Stimulated activated effector memory CD8-positive, alpha-beta T cell treated with anti-CD3 and anti-CD28 coated beads, Interleukin-12 subunit alpha, Interleukin-12 subunit beta, amount 100 ng/mL, for 72 hours (primary cell): ENCODE measurements at regions not wholly inside any gene's neighbourhood (a gene's known extent, or its start where the extent isn't known, plus 50 kb on each side); places are given as distances from the start of the nearest gene placed in this dataset.
A peak's percentile ranks its signal among the peaks of the same experiment; 100 is the strongest.

Experiments used
- ATAC-seq: fragments of 150-1000 bp; cut with Tn5 transposase; 2 replicates; pipeline ENCODE4 v1.10.0; 2021
- DNase-seq, 2 donors: peaks; one replicate each; pipeline ENCODE4 v3.0.0; 2021 to 2022; ENCODE audit warnings: low spot score in 2 of 2
- H3K27ac Mint-ChIP-seq: one replicate; pipeline ENCODE4 v1.8.0; 2022; ENCODE audit warnings: mild to moderate bottlenecking, mixed read lengths
- H3K36me3 Mint-ChIP-seq: one replicate; pipeline ENCODE4 v1.8.0; 2022; ENCODE audit warnings: mild to moderate bottlenecking, mixed read lengths
- H3K4me1 Mint-ChIP-seq: one replicate; pipeline ENCODE4 v1.8.0; 2022; ENCODE audit warnings: mixed read lengths
- H3K4me3 Mint-ChIP-seq: one replicate; pipeline ENCODE4 v1.8.0; 2022; ENCODE audit warnings: mild to moderate bottlenecking, mixed read lengths
- H3K9me3 Mint-ChIP-seq: one replicate; pipeline ENCODE4 v1.8.0; 2022; ENCODE audit warnings: mixed read lengths

GRCh38 chr5:74945561-74946165 lies 79.5 kb upstream of the FAM169A start:
- peak; percentile 97 for ATAC-seq
- H3K4me3 Mint-ChIP-seq = no peak overlapping the region

GRCh38 chr5:74943905-74944304 lies 77.7 kb upstream of the FAM169A start:
- H3K27ac Mint-ChIP-seq = no peak overlapping the region
- H3K4me1 Mint-ChIP-seq = peaks cover 12% of the 10 kb centered on the region
- no peaks in the 10 kb centered on the region for H3K9me3 Mint-ChIP-seq
- no peaks in the 10 kb centered on the region for H3K36me3 Mint-ChIP-seq
- ATAC-seq (no peak), DNase-seq (no peak)
- H3K4me3 Mint-ChIP-seq = no peak overlapping the region

More at GRCh38 chr5:74945561-74946165, 79.5 kb upstream of the FAM169A start:
- Mint-ChIP-seq H3K9me3 (no peaks in the 10 kb centered on the region), H3K27ac (no peak overlapping the region), H3K36me3 (no peaks in the 10 kb centered on the region), H3K4me1 (peaks cover 12% of the 10 kb centered on the region)
- DNase-seq = peak; percentile 14 to 65

- Mint-ChIP-seq H3K4me1 (peaks cover 17% of the 10 kb centered on the region), H3K9me3 (no peaks in the 10 kb centered on the region), H3K27ac (no peak overlapping the region), H3K36me3 (no peaks in the 10 kb centered on the region), H3K4me3 (no peak overlapping the region)
- DNase-seq (no peak), ATAC-seq (no peak)
These were observed 76.6 kb upstream of the FAM169A start for GRCh38 chr5:74942622-74943286.

- ATAC-seq = no peak
- Mint-ChIP-seq H3K9me3 (no peaks in the 10 kb centered on the region), H3K36me3 (no peaks in the 10 kb centered on the region), H3K4me3 (no peak overlapping the region), H3K27ac (no peak overlapping the region), H3K4me1 (peaks cover 21% of the 10 kb centered on the region)
- no peak for DNase-seq
These were observed 74.7 kb upstream of the FAM169A start for GRCh38 chr5:74940782-74941353.

GRCh38 chr5:74938250-74938933 lies 72.2 kb upstream of the FAM169A start:
- no peaks in the 10 kb centered on the region for H3K9me3 Mint-ChIP-seq
- H3K4me1 Mint-ChIP-seq = peaks cover 32% of the 10 kb centered on the region
- no peak overlapping the region for H3K27ac Mint-ChIP-seq
- no peaks in the 10 kb centered on the region for H3K36me3 Mint-ChIP-seq
- DNase-seq = no peak
- no peak for ATAC-seq
- H3K4me3 Mint-ChIP-seq = no peak overlapping the region

GRCh38 chr5:74935752-74936091 lies 69.5 kb upstream of the FAM169A start:
- H3K36me3 Mint-ChIP-seq = no peaks in the 10 kb centered on the region
- peaks cover 32% of the 10 kb centered on the region for H3K4me1 Mint-ChIP-seq
- peak overlapping the region; percentile 32 for H3K27ac Mint-ChIP-seq
- ATAC-seq = no peak
- DNase-seq = no peak
- H3K4me3 Mint-ChIP-seq = peak overlapping the region; percentile 43
- H3K9me3 Mint-ChIP-seq = no peaks in the 10 kb centered on the region

GRCh38 chr5:74934949-74935751 lies 69.0 kb upstream of the FAM169A start:
- no peaks in the 10 kb centered on the region for H3K36me3 Mint-ChIP-seq
- ATAC-seq = peak; percentile 94
- peak overlapping the region; percentile 43 for H3K4me3 Mint-ChIP-seq
- H3K9me3 Mint-ChIP-seq = no peaks in the 10 kb centered on the region
- peaks cover 32% of the 10 kb centered on the region for H3K4me1 Mint-ChIP-seq
- DNase-seq = peak; percentile 9 to 62
- peak overlapping the region; percentile 32 for H3K27ac Mint-ChIP-seq

GRCh38 chr5:74927336-74927735 lies 61.1 kb upstream of the FAM169A start:
- Mint-ChIP-seq H3K4me1 (no peaks in the 10 kb centered on the region), H3K27ac (no peak overlapping the region), H3K36me3 (no peaks in the 10 kb centered on the region), H3K4me3 (no peak overlapping the region), H3K9me3 (no peaks in the 10 kb centered on the region)
- DNase-seq = no peak
- ATAC-seq = no peak

GRCh38 chr5:74919487-74919886 lies 53.3 kb upstream of the FAM169A start:
- no peaks in the 10 kb centered on the region for H3K36me3 Mint-ChIP-seq
- DNase-seq (no peak), ATAC-seq (no peak)
- no peaks in the 10 kb centered on the region for H3K9me3 Mint-ChIP-seq
- no peak overlapping the region for H3K4me3 Mint-ChIP-seq
- H3K27ac Mint-ChIP-seq = no peak overlapping the region
- H3K4me1 Mint-ChIP-seq = no peaks in the 10 kb centered on the region

GRCh38 chr5:74919041-74919440 lies 52.9 kb upstream of the FAM169A start:
- Mint-ChIP-seq H3K4me3 (no peak overlapping the region), H3K9me3 (no peaks in the 10 kb centered on the region)

GRCh38 chr5:74918232-74918669 lies 52.1 kb upstream of the FAM169A start:
- Mint-ChIP-seq H3K4me3 (no peak overlapping the region), H3K4me1 (no peaks in the 10 kb centered on the region), H3K27ac (no peak overlapping the region), H3K9me3 (no peaks in the 10 kb centered on the region), H3K36me3 (no peaks in the 10 kb centered on the region)
- ATAC-seq (no peak), DNase-seq (no peak)

More at GRCh38 chr5:74919041-74919440, 52.9 kb upstream of the FAM169A start:
- Mint-ChIP-seq H3K27ac (no peak overlapping the region), H3K4me1 (no peaks in the 10 kb centered on the region), H3K36me3 (no peaks in the 10 kb centered on the region)
- ATAC-seq (no peak), DNase-seq (no peak)

- H3K4me1 Mint-ChIP-seq = no peaks in the 10 kb centered on the region
- H3K9me3 Mint-ChIP-seq = no peaks in the 10 kb centered on the region
- peak; percentile 40 for ATAC-seq
- H3K27ac Mint-ChIP-seq = no peak overlapping the region
- H3K4me3 Mint-ChIP-seq = no peak overlapping the region
- no peaks in the 10 kb centered on the region for H3K36me3 Mint-ChIP-seq
- no peak for DNase-seq
These were observed 50.9 kb upstream of the FAM169A start for GRCh38 chr5:74916831-74917710.
